CD14-positive monocyte (primary cell): ENCODE measurements at regions not wholly inside any gene's neighbourhood (a gene's known extent, or its start where the extent isn't known, plus 50 kb on each side); places are given as distances from the start of the nearest gene placed in this dataset.

Experiments used
- DNase-seq, 3 donors: peaks; one replicate each; pipeline ENCODE4 v3.0.0-alpha.2; 2011 to 2022
- H2AFZ ChIP-seq: 2 replicates; pipeline ENCODE4 v1.6.0; 2012; ENCODE audit warnings: mild to moderate bottlenecking, low read depth, low read length, inconsistent platforms; ENCODE audit not compliant: insufficient read depth, poor library complexity, severe bottlenecking
- H3K27ac ChIP-seq, 2 donors: 1 replicate in 1 of 2; 2 replicates in 1 of 2; pipeline ENCODE4 v1.5.1; 2012 to 2013; ENCODE audit warnings: low read length in 2 of 2, control low read depth in 1 of 2, inconsistent platforms in 1 of 2, low read depth in 1 of 2, mild to moderate bottlenecking in 1 of 2
- H3K27me3 ChIP-seq, 2 donors: one replicate each; pipeline versions ENCODE4 v1.6.0 to v1.6.1; 2011 to 2013; ENCODE audit warnings: low read length in 2 of 2; ENCODE audit not compliant: control insufficient read depth in 2 of 2, insufficient read depth in 2 of 2
- H3K36me3 ChIP-seq, 2 donors: replicated peaks in 1 of 2; 1 replicate in 1 of 2; 2 replicates in 1 of 2; pipeline versions ENCODE4 v1.5.1 to v1.6.1; 2012 to 2013; ENCODE audit warnings: low read length in 2 of 2, control low read depth in 1 of 2, inconsistent platforms in 1 of 2, mild to moderate bottlenecking in 1 of 2; ENCODE audit not compliant: insufficient read depth in 2 of 2, control insufficient read depth in 1 of 2
- H3K4me1 ChIP-seq, 2 donors: 1 replicate in 1 of 2; 2 replicates in 1 of 2; pipeline versions ENCODE4 v1.5.1 to v1.6.1; 2012 to 2013; ENCODE audit warnings: low read length in 2 of 2, control low read depth in 1 of 2, inconsistent platforms in 1 of 2, mild to moderate bottlenecking in 1 of 2, moderate library complexity in 1 of 2; ENCODE audit not compliant: insufficient read depth in 2 of 2, control insufficient read depth in 1 of 2
- H3K4me2 ChIP-seq: replicated peaks from 2 replicates; pipeline ENCODE3; 2012; ENCODE audit warnings: low read length, moderate library complexity, mild to moderate bottlenecking; ENCODE audit not compliant: poor library complexity, severe bottlenecking; ENCODE audit errors: extremely low read depth
- H3K4me3 ChIP-seq, 3 experiments: fragments of 200-600 bp in 1 of 3; sonication (generic) in 1 of 3; replicated peaks in 1 of 3; 1 replicate in 2 of 3; 2 replicates in 1 of 3; pipeline ENCODE4 v1.5.1; 2011 to 2013; ENCODE audit warnings: low read length in 3 of 3, mild to moderate bottlenecking in 3 of 3, control low read depth in 2 of 3, low read depth in 2 of 3, inconsistent platforms in 1 of 3, moderate library complexity in 1 of 3
- H3K79me2 ChIP-seq: 2 replicates; pipeline ENCODE4 v1.6.0; 2012; ENCODE audit warnings: mild to moderate bottlenecking, control low read depth, inconsistent platforms, low read length, moderate library complexity; ENCODE audit not compliant: insufficient read depth
- H3K9ac ChIP-seq: 2 replicates; pipeline ENCODE4 v1.6.0; 2017; ENCODE audit warnings: low read length, mild to moderate bottlenecking; ENCODE audit not compliant: insufficient read depth, poor library complexity, severe bottlenecking
- H3K9me3 ChIP-seq, 2 donors: replicated peaks in 1 of 2; 1 replicate in 1 of 2; 2 replicates in 1 of 2; pipeline versions ENCODE4 v1.5.1 to v1.6.1; 2012 to 2013; ENCODE audit warnings: low read length in 2 of 2, control low read depth in 1 of 2; ENCODE audit not compliant: control insufficient read depth in 1 of 2, insufficient read depth in 1 of 2
- H4K20me1 ChIP-seq: 2 replicates; pipeline ENCODE4 v1.6.0; 2012; ENCODE audit warnings: mild to moderate bottlenecking, low read length, control low read depth, moderate library complexity; ENCODE audit not compliant: insufficient read depth
- H3K27ac Mint-ChIP-seq, 7 donors: one replicate each; pipeline ENCODE4 v1.8.0; 2020; ENCODE audit warnings: mild to moderate bottlenecking in 7 of 7, mixed read lengths in 7 of 7, moderate library complexity in 6 of 7, inconsistent platforms in 2 of 7
- H3K27me3 Mint-ChIP-seq, 3 donors: one replicate each; pipeline ENCODE4 v1.8.0; 2021 to 2022; ENCODE audit warnings: low read depth in 3 of 3, mild to moderate bottlenecking in 3 of 3, mixed read lengths in 3 of 3, moderate library complexity in 3 of 3, inconsistent platforms in 1 of 3
- H3K36me3 Mint-ChIP-seq, 2 donors: one replicate each; pipeline ENCODE4 v1.8.0; 2020; ENCODE audit warnings: mixed read lengths in 2 of 2, inconsistent platforms in 1 of 2, mild to moderate bottlenecking in 1 of 2
- H3K4me1 Mint-ChIP-seq: one replicate; pipeline ENCODE4 v1.8.0; 2020; ENCODE audit warnings: mild to moderate bottlenecking, mixed read lengths
- H3K4me3 Mint-ChIP-seq, 2 donors: one replicate each; pipeline ENCODE4 v1.8.0; 2020; ENCODE audit warnings: mild to moderate bottlenecking in 2 of 2, mixed read lengths in 2 of 2, moderate library complexity in 1 of 2
- H3K9me3 Mint-ChIP-seq, 7 donors: one replicate each; pipeline ENCODE4 v1.8.0; 2020 to 2022; ENCODE audit warnings: mixed read lengths in 7 of 7, mild to moderate bottlenecking in 6 of 7, moderate library complexity in 6 of 7, inconsistent platforms in 2 of 7
- WGBS: methylation state at CpG from one replicate; pipeline ENCODE4 v1.1.5; 2013; ENCODE audit warnings: missing lambda C conversion rate; ENCODE audit not compliant: insufficient coverage; 5-methylcytosine and 5-hydroxymethylcytosine counted together
- intact Hi-C, 2 donors: fragments of 100-400 bp; cut with micrococcal nuclease; formaldehyde crosslinking; loops; one replicate each; pipeline versions ENCODE4 v1.15.0 to v1.15.1; 2023
- TF ChIP-seq, protein P1 (sequence below): fragments of 200-600 bp; IDR thresholded peaks from one replicate; pipeline ENCODE4 v1.8.0; 2022; ENCODE audit warnings: antibody characterized with exemption, mild to moderate bottlenecking

- Histone ChIP-seq H3K79me2 (no peaks in the 10 kb centered on the region), H4K20me1 (no peaks in the 10 kb centered on the region), H3K9me3 (no peaks in the 10 kb centered on the region), H2AFZ (no peak overlapping the region), H3K9ac (no peak overlapping the region), H3K27me3 (no peaks in the 10 kb centered on the region), H3K4me2 (no peak overlapping the region), H3K27ac (no peak overlapping the region), H3K4me3 (no peak overlapping the region), H3K36me3 (no peaks in the 10 kb centered on the region), H3K4me1 (peaks cover 16 to 25% of the 10 kb centered on the region in 2 donors)
- H3K9me3 Mint-ChIP-seq = peaks cover 0 to 10% (median 5%) of the 10 kb centered on the region in 7 donors
- H3K36me3 Mint-ChIP-seq = peaks cover 0 to 9% of the 10 kb centered on the region in 2 donors
- peaks cover 29% of the 10 kb centered on the region for H3K4me1 Mint-ChIP-seq
- H3K27ac Mint-ChIP-seq = peak overlapping the region in 1 of 7 donors; percentile 44
- WGBS = 90% methylated on average over 5 of the region's 5 CpGs
- H3K4me3 Mint-ChIP-seq = no peak overlapping the region
- peaks cover 3 to 9% (median 7%) of the 10 kb centered on the region in 3 donors for H3K27me3 Mint-ChIP-seq
- TF ChIP-seq, protein P1, sequence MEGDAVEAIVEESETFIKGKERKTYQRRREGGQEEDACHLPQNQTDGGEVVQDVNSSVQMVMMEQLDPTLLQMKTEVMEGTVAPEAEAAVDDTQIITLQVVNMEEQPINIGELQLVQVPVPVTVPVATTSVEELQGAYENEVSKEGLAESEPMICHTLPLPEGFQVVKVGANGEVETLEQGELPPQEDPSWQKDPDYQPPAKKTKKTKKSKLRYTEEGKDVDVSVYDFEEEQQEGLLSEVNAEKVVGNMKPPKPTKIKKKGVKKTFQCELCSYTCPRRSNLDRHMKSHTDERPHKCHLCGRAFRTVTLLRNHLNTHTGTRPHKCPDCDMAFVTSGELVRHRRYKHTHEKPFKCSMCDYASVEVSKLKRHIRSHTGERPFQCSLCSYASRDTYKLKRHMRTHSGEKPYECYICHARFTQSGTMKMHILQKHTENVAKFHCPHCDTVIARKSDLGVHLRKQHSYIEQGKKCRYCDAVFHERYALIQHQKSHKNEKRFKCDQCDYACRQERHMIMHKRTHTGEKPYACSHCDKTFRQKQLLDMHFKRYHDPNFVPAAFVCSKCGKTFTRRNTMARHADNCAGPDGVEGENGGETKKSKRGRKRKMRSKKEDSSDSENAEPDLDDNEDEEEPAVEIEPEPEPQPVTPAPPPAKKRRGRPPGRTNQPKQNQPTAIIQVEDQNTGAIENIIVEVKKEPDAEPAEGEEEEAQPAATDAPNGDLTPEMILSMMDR = no peak
- no peak for DNase-seq
- intact Hi-C loops = no loop called here
Observed at GRCh38 chr10:124329941-124330340, 88.8 kb downstream of the OAT start.

DNA sequence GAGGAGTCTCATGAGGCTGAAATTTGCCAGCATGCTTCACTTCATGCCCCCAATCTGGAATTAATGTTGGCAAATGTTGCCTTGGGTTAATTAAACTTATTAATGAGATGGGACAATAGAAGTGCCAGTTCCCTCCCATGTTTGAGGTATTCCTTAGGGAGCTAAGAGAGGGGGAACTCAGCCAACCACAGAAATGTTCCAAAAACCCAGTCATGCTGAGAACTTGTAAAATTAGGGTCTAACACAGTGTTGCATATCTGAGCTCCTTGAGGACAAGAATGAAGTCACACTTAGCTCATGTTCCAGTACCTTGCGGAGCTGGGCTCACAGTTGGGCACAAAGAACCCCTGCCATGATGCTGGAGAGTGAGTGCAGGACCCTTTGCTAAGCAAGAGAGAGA lies 89.4 kb downstream of the OAT start:
- Histone ChIP-seq H4K20me1 (no peaks in the 10 kb centered on the region), H3K9ac (no peak overlapping the region), H3K4me3 (no peak overlapping the region), H3K4me1 (peaks cover 17 to 25% of the 10 kb centered on the region in 2 donors), H3K36me3 (no peaks in the 10 kb centered on the region), H3K27ac (no peak overlapping the region), H3K9me3 (no peaks in the 10 kb centered on the region), H3K27me3 (no peaks in the 10 kb centered on the region), H3K4me2 (no peak overlapping the region), H2AFZ (no peak overlapping the region), H3K79me2 (no peaks in the 10 kb centered on the region)
- Mint-ChIP-seq H3K9me3 (peaks cover 0 to 9% (median 5%) of the 10 kb centered on the region in 7 donors), H3K4me1 (peaks cover 29% of the 10 kb centered on the region), H3K36me3 (peaks cover 0 to 8% of the 10 kb centered on the region in 2 donors), H3K4me3 (no peak overlapping the region), H3K27me3 (peaks cover 3 to 9% (median 7%) of the 10 kb centered on the region in 3 donors), H3K27ac (no peak overlapping the region)
- no peak for DNase-seq
- TF ChIP-seq, protein P1 = no peak
- no CpG with 5 or more reads among the region's 1 CpG for WGBS
- intact Hi-C loops = no loop called here
